ENCODE measurements at regions not wholly inside any gene's neighbourhood (a gene's known extent, or its start where the extent isn't known, plus 50 kb on each side); places are given as distances from the start of the nearest gene placed in this dataset.

DNA sequence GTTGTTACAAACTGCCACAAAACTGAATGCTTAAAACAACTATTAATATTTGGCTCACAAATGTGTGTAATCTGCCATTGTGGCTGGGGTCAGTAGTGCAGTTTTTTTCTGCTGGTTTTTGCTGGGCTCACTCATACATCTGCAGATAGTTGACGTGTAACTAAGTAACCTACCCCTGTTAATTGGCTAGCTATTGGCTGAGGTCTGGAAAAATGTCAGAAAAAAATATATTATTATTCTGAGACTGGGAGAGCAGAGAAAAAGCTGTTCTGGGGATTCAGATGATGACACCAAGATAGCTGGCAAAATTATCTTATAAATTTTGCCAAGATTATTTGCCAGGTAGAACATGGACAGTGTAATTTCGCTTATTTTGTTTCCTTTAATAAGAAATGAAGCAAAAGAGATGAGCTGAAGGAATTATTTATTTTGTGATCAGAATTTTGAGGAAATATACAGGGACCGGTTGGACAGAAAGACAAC lies 616.1 kb upstream of the ADAMTS5 start:
- TF ChIP-seq, protein P1, sequence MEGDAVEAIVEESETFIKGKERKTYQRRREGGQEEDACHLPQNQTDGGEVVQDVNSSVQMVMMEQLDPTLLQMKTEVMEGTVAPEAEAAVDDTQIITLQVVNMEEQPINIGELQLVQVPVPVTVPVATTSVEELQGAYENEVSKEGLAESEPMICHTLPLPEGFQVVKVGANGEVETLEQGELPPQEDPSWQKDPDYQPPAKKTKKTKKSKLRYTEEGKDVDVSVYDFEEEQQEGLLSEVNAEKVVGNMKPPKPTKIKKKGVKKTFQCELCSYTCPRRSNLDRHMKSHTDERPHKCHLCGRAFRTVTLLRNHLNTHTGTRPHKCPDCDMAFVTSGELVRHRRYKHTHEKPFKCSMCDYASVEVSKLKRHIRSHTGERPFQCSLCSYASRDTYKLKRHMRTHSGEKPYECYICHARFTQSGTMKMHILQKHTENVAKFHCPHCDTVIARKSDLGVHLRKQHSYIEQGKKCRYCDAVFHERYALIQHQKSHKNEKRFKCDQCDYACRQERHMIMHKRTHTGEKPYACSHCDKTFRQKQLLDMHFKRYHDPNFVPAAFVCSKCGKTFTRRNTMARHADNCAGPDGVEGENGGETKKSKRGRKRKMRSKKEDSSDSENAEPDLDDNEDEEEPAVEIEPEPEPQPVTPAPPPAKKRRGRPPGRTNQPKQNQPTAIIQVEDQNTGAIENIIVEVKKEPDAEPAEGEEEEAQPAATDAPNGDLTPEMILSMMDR (optimal IDR thresholded peaks at IDR 0.05 in 1 of 3, IDR thresholded peaks at IDR 0.05 in 1 of 3, conservative IDR thresholded peaks at IDR 0.05 in 1 of 3; ENCODE audit: extremely low read depth in 1 of 3, insufficient read depth in 2 of 3, low read length in 3 of 3): no peak
- no peak for TF ChIP-seq EZH2 (IDR thresholded peaks at IDR 0.05; ENCODE audit: low read length)
